RWPE1 (cell line): ENCODE measurements at regions not wholly inside any gene's neighbourhood (a gene's known extent, or its start where the extent isn't known, plus 50 kb on each side); places are given as distances from the start of the nearest gene placed in this dataset.

Experiments used
- CTCF ChIA-PET: fragments of 350-600 bp; sonication (Branson Sonifier 250); formaldehyde crosslinking; extraction: SDS; loops from one replicate; lab custom pipeline; 2021; lab: Yijun Ruan, JAX
- POLR2A ChIA-PET: fragments of 400-600 bp; formaldehyde crosslinking; extraction: SDS; loops from one replicate; lab custom pipeline; 2020; ENCODE audit warnings: antibody characterized with exemption; ENCODE audit not compliant: low non-redundant PET; lab: Yijun Ruan, JAX
- DNase-seq: peaks from one replicate; pipeline ENCODE4 v3.0.0; 2012; ENCODE audit warnings: low spot score
- H3K27ac ChIP-seq: fragments of 450-650 bp; 2 replicates; pipeline ENCODE4 v1.5.1; 2017
- TF ChIP-seq, protein P1 (sequence below): fragments of 450-650 bp; conservative IDR thresholded peaks from 2 replicates; pipeline ENCODE4 v1.5.1; 2017; ENCODE audit warnings: low read depth, mild to moderate bottlenecking

DNA sequence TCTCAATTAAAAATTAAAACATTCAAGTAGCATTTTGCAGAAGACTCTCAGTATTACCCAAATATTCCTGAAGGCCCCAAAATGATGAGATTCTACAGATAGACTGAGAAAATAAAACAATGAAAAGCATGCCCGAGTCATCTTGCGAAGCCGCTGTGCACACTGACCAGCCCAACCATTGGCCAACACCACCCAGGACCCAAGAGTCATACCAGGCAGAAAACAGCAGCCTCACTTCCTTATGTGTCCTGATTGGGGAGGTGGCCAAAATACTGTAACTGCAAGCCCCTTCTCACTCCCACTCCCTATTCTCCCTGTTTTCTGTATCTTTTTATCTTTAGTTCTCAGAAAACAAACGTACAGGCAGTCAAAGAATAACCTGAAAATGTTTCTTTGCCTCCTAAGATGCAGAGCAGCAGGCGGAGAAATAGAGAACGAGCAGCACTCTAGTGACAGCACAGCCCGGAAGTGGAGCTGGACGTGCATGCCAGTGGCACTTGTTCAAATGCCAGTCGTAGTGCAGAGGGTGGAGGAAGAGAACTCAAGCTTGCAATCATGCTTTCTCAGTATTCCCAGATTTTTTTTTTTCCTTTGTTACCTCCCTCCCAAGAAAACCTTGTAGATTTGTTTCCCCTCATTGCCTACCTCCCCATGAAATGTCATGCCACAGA lies 182.3 kb upstream of the SOX9 start:
- H3K27ac ChIP-seq, result no peak overlapping the region
- POLR2A ChIA-PET, result no interaction called here
- CTCF ChIA-PET, result no interaction called here
- TF ChIP-seq, protein P1, sequence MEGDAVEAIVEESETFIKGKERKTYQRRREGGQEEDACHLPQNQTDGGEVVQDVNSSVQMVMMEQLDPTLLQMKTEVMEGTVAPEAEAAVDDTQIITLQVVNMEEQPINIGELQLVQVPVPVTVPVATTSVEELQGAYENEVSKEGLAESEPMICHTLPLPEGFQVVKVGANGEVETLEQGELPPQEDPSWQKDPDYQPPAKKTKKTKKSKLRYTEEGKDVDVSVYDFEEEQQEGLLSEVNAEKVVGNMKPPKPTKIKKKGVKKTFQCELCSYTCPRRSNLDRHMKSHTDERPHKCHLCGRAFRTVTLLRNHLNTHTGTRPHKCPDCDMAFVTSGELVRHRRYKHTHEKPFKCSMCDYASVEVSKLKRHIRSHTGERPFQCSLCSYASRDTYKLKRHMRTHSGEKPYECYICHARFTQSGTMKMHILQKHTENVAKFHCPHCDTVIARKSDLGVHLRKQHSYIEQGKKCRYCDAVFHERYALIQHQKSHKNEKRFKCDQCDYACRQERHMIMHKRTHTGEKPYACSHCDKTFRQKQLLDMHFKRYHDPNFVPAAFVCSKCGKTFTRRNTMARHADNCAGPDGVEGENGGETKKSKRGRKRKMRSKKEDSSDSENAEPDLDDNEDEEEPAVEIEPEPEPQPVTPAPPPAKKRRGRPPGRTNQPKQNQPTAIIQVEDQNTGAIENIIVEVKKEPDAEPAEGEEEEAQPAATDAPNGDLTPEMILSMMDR, result no peak
- DNase-seq, result no peak

DNA sequence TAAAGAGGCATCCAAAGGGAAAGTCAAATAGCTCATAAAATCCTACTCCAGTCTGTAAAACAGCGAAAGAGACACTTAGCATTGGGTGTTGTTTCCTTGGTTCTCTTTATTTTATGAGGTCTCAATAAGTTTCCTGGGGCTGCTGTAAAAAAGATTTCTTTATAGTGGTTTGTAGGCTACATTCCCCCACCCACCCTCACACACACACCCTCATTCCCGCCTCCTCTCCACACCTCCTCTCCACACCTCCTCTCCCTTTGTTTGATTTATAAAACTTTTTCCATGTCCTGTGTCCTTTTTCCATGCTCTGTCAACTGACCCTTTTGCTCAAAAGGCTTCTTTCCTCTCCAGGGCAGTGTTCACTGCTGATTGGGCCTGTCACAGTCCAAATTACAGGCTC lies 178.9 kb upstream of the SOX9 start:
- no peak overlapping the region for H3K27ac ChIP-seq
- POLR2A ChIA-PET, result no interaction called here
- TF ChIP-seq, protein P1, result no peak
- no peak for DNase-seq
- CTCF ChIA-PET, result no interaction called here

DNA sequence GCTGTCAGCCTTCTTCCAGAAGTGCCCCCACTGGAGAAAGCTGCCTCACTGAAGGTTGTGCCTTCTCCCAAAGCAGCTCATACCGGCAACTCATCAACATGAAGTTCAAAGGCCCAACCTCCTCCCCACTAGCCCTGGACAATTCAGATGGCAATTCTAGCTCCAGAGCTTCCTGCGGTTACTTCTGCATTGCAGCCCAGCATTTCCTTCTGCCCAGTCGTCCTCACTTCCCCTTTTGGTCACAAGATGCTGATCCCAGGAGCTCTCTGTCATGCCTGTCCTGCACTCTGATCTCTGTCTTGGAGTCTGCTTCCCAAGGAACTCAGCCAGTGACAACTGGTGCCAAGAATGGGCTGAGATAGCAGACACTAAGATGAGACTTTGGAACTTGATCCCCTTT lies 178.2 kb upstream of the SOX9 start:
- POLR2A ChIA-PET, result no interaction called here
- DNase-seq, result no peak
- TF ChIP-seq, protein P1, result no peak
- CTCF ChIA-PET, result no interaction called here
- no peak overlapping the region for H3K27ac ChIP-seq

DNA sequence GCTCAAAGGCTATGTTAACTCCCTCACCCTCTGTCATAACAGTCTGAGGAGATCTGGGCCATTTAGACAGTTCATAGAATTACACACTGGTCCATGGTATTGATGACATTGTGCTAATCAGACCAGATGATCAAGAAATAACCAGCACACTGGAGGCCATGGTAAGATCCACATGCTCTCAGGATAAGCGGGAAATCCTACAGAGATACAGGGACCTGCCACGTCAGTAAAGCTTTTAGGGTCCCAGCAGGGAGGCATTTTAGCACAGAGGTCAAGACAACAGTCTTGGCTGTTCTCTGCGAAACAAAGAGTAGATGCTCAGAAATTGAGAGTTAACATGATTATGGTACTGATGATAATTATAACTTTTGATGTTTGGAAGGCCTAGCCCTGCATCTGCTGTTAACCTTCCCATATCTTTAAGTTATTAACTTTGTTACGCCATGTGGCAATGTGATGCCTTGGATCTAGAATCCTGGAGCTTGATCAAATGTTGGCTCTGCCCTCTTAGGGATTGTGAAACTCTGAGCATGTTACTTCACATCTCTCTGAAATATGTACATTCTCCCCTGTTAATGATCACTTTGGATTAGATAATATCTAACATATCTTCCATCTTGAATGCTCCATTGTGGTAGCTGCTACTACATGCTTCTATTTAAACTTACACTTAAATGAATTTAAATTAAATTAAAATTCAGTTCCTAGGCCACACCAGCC lies 172.0 kb upstream of the SOX9 start:
- TF ChIP-seq, protein P1, result no peak
- CTCF ChIA-PET, result interaction anchor here (0.9 to 1.2 kb wide), 2 partner anchors 9 kb away, joined by 3 to 5 read pairs; no protein-coding TSS in a partner anchor
- H3K27ac ChIP-seq, result no peak overlapping the region
- POLR2A ChIA-PET, result no interaction called here
- no peak for DNase-seq

DNA sequence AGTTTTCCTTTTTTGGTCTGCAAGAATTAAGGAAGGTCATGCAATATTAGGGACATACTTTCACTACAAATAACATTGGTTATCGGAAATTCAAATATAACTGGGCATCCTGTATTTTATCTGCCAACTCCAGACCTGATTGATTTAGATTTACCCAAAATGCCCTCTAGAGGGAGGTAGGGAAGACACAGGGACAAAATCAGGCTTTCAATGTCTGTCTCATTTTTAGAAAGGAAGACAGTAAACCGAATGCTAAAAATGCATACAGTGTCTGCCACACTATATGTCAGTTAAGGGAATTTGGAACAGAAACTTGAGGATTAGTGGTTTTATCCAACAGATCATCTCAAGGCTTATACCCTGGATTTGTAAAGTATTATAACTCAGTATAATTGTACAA lies 161.7 kb upstream of the SOX9 start:
- TF ChIP-seq, protein P1, result peak; percentile 54
- no peak overlapping the region for H3K27ac ChIP-seq
- ChIA-PET CTCF (interaction anchor here (0.7 to 1.0 kb wide), 3 partner anchors 83 to 1126 kb away, joined by 3 to 4 read pairs (median 3); no protein-coding TSS in a partner anchor), POLR2A (no interaction called here)
- peak; percentile 9 for DNase-seq

DNA sequence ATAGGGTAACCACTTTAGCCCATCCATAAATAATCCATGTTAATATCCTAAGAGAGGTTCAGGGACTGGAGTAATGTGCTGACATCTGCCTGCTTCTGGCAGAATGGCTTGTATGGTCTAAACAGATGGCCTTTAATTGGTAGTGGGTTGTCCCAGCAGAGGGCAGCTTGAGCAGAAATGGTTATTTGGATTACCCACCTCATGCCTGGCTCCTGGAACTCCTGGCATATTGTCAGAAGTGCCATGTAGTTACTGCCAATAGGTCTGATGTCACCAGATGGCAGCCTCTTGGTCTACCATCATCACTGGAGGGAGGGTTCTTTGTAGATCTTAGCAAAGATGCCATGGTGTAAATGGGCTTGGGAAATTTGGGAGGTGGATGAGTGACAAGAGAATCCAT lies 157.5 kb upstream of the SOX9 start:
- DNase-seq, result no peak
- POLR2A ChIA-PET, result no interaction called here
- CTCF ChIA-PET, result no interaction called here
- H3K27ac ChIP-seq, result no peak overlapping the region
- TF ChIP-seq, protein P1, result no peak
